Neural crest cell (in vitro differentiated cells): ENCODE measurements at regions not wholly inside any gene's neighbourhood (a gene's known extent, or its start where the extent isn't known, plus 50 kb on each side); places are given as distances from the start of the nearest gene placed in this dataset.

Experiments
- DNase-seq: peaks from one replicate; pipeline ENCODE4 v3.0.0; 2021; ENCODE audit warnings: low read depth, mixed read lengths, low spot score
- H3K27ac Mint-ChIP-seq: one replicate; pipeline ENCODE4 v1.8.0; 2021; ENCODE audit warnings: mild to moderate bottlenecking, mixed read lengths; ENCODE audit not compliant: unreplicated experiment
- H3K27me3 Mint-ChIP-seq: 2 replicates; pipeline ENCODE4 v1.8.0; 2021; ENCODE audit warnings: low read depth, mild to moderate bottlenecking, mixed read lengths
- H3K36me3 Mint-ChIP-seq: 2 replicates; pipeline ENCODE4 v1.8.0; 2021; ENCODE audit warnings: low read depth, mild to moderate bottlenecking, mixed read lengths
- H3K4me1 Mint-ChIP-seq: 2 replicates; pipeline ENCODE4 v1.8.0; 2021; ENCODE audit warnings: mixed read lengths
- H3K4me3 Mint-ChIP-seq: one replicate; pipeline ENCODE4 v1.8.0; 2021; ENCODE audit warnings: mild to moderate bottlenecking, mixed read lengths
- H3K9me3 Mint-ChIP-seq: 2 replicates; pipeline ENCODE4 v1.8.0; 2021; ENCODE audit warnings: mixed read lengths
- CTCF ChIP-seq: fragments of 200-600 bp; sonication (generic); conservative IDR thresholded peaks from 2 replicates; pipeline ENCODE4 v1.5.0; 2021; ENCODE audit warnings: antibody characterized with exemption, mild to moderate bottlenecking

DNA sequence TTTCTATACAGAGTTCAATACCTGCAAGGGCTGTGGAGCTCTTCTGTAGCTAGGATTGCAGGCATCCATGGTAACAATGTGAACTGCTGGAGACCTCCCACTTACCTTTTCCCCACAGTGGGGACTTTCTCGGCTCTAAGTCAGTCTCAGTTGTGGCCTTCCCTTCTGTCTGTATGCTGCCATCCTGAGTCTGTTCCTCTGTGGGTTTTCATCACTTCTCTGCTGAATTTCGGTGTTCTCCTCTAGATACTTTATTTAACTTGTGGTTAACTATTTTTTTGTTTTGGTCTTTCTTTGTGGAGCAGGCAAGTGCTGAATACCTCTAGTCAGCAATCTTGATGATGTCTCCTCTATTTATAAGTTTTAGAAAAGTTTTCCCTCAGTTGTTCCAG is 647.2 kb upstream of the CDH2 start:
- Mint-ChIP-seq H3K4me3 (no peak overlapping the region), H3K27me3 (no peaks in the 10 kb centered on the region), H3K4me1 (peaks cover 3% of the 10 kb centered on the region), H3K36me3 (no peaks in the 10 kb centered on the region), H3K9me3 (peaks cover 11% of the 10 kb centered on the region), H3K27ac (no peak overlapping the region)
- TF ChIP-seq CTCF, result no peak
- no peak for DNase-seq

GRCh38 chr18:28823506-28824182 is 646.7 kb upstream of the CDH2 start:
- Mint-ChIP-seq H3K9me3 (peaks cover 11% of the 10 kb centered on the region), H3K36me3 (no peaks in the 10 kb centered on the region), H3K4me3 (no peak overlapping the region), H3K27me3 (no peaks in the 10 kb centered on the region), H3K27ac (peak overlapping the region; percentile 32), H3K4me1 (peaks cover 3% of the 10 kb centered on the region)
- no peak for TF ChIP-seq CTCF
- no peak for DNase-seq

DNA sequence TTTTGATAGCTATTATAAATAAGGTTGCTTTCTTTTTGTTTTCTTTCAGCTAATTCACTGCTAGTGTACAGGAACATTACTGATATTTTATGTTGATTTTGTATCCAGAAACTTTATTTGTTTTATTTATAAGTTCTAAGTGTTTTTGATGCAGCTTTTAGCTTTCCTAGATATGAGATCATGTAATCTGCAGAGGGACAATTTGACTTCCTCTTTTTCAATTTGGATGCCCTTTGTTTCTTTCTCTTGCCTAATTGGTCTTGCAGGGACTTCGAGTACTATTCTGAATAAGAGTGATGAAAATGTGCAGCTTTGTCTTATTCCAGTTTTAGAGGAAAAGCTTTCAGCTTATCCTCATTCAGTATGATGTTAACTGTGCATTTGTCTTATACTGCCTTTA is 643.4 kb upstream of the CDH2 start:
- Mint-ChIP-seq H3K27ac (no peak overlapping the region), H3K9me3 (peaks cover 11% of the 10 kb centered on the region), H3K27me3 (no peaks in the 10 kb centered on the region), H3K36me3 (no peaks in the 10 kb centered on the region), H3K4me3 (no peak overlapping the region), H3K4me1 (no peaks in the 10 kb centered on the region)
- DNase-seq, result no peak
- no peak for TF ChIP-seq CTCF

- Mint-ChIP-seq H3K27ac (no peak overlapping the region), H3K9me3 (peaks cover 3% of the 10 kb centered on the region), H3K36me3 (no peaks in the 10 kb centered on the region), H3K27me3 (no peaks in the 10 kb centered on the region), H3K4me3 (no peak overlapping the region), H3K4me1 (no peaks in the 10 kb centered on the region)
- TF ChIP-seq CTCF, result no peak
- no peak for DNase-seq
These were observed 639.2 kb upstream of the CDH2 start for GRCh38 chr18:28816155-28816554.

DNA sequence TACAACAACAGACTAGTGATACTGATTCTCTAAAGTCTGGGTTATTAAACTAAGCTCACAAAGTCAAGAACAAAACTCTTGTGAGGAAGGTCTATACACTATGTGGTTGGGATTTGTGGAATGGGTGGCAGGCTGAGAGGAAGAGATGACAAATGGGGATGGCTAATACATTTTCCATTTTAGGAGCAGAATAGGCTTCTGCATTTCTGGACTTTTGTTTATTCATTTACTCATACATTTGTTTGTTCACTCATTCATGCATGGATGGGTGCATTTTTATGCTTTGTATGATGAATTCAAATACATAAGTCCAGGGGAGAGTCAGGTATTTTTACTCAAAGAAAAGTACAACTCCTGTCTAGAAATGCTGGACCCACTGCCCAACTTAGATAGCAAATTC is 637.4 kb upstream of the CDH2 start:
- TF ChIP-seq CTCF, result no peak
- Mint-ChIP-seq H3K36me3 (no peaks in the 10 kb centered on the region), H3K4me3 (no peak overlapping the region), H3K27me3 (no peaks in the 10 kb centered on the region), H3K4me1 (no peaks in the 10 kb centered on the region), H3K9me3 (no peaks in the 10 kb centered on the region), H3K27ac (no peak overlapping the region)
- DNase-seq, result no peak

- Mint-ChIP-seq H3K4me3 (no peak overlapping the region), H3K27me3 (no peaks in the 10 kb centered on the region), H3K36me3 (no peaks in the 10 kb centered on the region), H3K9me3 (peaks cover 6% of the 10 kb centered on the region), H3K4me1 (no peaks in the 10 kb centered on the region), H3K27ac (no peak overlapping the region)
- TF ChIP-seq CTCF, result no peak
- DNase-seq, result no peak
These were observed 631.4 kb upstream of the CDH2 start for GRCh38 chr18:28808373-28808772.
